ENCODE measurements at regions not wholly inside any gene's neighbourhood (a gene's known extent, or its start where the extent isn't known, plus 50 kb on each side); places are given as distances from the start of the nearest gene placed in this dataset.

- DNase-seq, result no peak
- Histone ChIP-seq H3K36me3 (replicated peaks in 1 of 2; ENCODE audit: control insufficient read depth in 1 of 2, insufficient read depth in 2 of 2, low read length in 1 of 2) (no peaks in the 10 kb centered on the region), H3K4me3 (ENCODE audit: low read depth in 2 of 2, low read length in 1 of 2) (no peak overlapping the region), H4K20me1 (ENCODE audit: insufficient read depth) (no peaks in the 10 kb centered on the region), H3K9ac (no peak overlapping the region), H2AFZ (ENCODE audit: low read depth) (no peak overlapping the region), H3K4me1 (ENCODE audit: control insufficient read depth in 1 of 2, insufficient read depth in 2 of 2, low read depth in 1 of 2, low read length in 1 of 2) (peaks cover 0 to 9% of the 10 kb centered on the region in 2 experiments; a peak in 1 of 4 replicates), H3K27me3 (ENCODE audit: insufficient read depth) (no peaks in the 10 kb centered on the region), H3K27ac (ENCODE audit: low read depth in 2 of 2, low read length in 1 of 2) (no peak overlapping the region), H3K9me2 (no peaks in the 10 kb centered on the region), H3K79me2 (ENCODE audit: insufficient read depth) (no peaks in the 10 kb centered on the region), H3K9me3 (no peaks in the 10 kb centered on the region), H3K4me2 (no peak overlapping the region), H3F3A (replicated peaks; ENCODE audit: insufficient read depth) (peaks cover 21% of the 10 kb centered on the region)
- WGBS (ENCODE audit: low lambda C conversion rate), result 95% methylated on average over 6 of the region's 6 CpGs
- no peak for TF ChIP-seq MEF2A (IDR thresholded peaks at IDR 0.05; ENCODE audit: borderline replicate concordance, low read depth)
- no peak for TF ChIP-seq YY1 (IDR thresholded peaks at IDR 0.05; ENCODE audit: low read depth)
- TF ChIP-seq GATA2 (CRISPR knock-in tag; IDR thresholded peaks at IDR 0.05), result no peak
- no peak for TF ChIP-seq NRF1 (IDR thresholded peaks at IDR 0.05; ENCODE audit: low read depth, low read length)
- TF ChIP-seq TCF12 (IDR thresholded peaks at IDR 0.05), result no peak
- no peak for TF ChIP-seq NFIC (IDR thresholded peaks at IDR 0.05; ENCODE audit: borderline replicate concordance)
- no peak for TF ChIP-seq MXI1 (IDR thresholded peaks at IDR 0.05; ENCODE audit: low read depth, low read length)
- no peak for TF ChIP-seq SIN3A (IDR thresholded peaks at IDR 0.05; ENCODE audit: borderline replicate concordance, low read depth, low read length)
- no peak for TF ChIP-seq ELF1 (IDR thresholded peaks at IDR 0.05)
- ChIA-PET POLR2A (no interaction called here), CTCF (no interaction called here)
These were observed 62.0 kb upstream of the ST8SIA6 start for GRCh38 chr10:17516376-17516775.

DNA sequence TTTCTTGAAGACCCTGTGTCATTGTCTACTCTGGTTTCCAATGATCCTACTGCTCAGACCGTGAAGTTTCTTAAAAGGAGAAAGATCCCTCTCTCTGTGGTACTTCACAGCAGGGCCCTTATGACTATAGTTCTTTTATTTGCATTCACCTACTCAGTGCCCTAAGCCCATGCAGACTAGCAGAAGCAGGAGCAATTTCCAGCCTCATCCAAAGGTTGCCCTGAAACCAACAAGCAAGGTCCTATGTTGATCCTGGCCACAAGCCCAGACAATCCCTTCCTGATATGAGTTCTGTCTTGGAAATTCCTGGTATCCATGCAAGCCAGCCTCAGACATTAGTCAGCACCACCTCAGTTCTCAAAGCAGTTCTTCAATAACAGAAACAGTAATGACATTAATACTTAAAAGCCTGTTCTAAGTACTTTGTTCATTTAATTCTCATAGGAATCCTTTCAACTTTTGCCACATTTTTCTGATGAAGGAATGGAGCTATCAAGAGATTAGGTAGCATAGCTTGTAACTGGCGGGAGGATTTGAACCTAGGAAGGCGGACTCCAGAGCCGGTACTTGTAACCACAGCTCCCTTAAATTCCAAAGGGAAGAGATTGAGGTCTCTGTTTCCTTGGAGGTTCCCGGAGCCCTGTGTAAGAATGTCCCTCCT lies 58.1 kb upstream of the ST8SIA6 start:
- H3K9me3 ChIP-seq, result no peaks in the 10 kb centered on the region
- TF ChIP-seq NRF1 (IDR thresholded peaks at IDR 0.05; ENCODE audit: low read depth, low read length), result no peak
- TF ChIP-seq JUND (IDR thresholded peaks at IDR 0.05), result peak; percentile 89
- peak; percentile 78 for TF ChIP-seq TCF12 (IDR thresholded peaks at IDR 0.05)
- no peak for TF ChIP-seq SMC3 (IDR thresholded peaks at IDR 0.05; ENCODE audit: low read depth, low read length)
- TF ChIP-seq, protein P1, sequence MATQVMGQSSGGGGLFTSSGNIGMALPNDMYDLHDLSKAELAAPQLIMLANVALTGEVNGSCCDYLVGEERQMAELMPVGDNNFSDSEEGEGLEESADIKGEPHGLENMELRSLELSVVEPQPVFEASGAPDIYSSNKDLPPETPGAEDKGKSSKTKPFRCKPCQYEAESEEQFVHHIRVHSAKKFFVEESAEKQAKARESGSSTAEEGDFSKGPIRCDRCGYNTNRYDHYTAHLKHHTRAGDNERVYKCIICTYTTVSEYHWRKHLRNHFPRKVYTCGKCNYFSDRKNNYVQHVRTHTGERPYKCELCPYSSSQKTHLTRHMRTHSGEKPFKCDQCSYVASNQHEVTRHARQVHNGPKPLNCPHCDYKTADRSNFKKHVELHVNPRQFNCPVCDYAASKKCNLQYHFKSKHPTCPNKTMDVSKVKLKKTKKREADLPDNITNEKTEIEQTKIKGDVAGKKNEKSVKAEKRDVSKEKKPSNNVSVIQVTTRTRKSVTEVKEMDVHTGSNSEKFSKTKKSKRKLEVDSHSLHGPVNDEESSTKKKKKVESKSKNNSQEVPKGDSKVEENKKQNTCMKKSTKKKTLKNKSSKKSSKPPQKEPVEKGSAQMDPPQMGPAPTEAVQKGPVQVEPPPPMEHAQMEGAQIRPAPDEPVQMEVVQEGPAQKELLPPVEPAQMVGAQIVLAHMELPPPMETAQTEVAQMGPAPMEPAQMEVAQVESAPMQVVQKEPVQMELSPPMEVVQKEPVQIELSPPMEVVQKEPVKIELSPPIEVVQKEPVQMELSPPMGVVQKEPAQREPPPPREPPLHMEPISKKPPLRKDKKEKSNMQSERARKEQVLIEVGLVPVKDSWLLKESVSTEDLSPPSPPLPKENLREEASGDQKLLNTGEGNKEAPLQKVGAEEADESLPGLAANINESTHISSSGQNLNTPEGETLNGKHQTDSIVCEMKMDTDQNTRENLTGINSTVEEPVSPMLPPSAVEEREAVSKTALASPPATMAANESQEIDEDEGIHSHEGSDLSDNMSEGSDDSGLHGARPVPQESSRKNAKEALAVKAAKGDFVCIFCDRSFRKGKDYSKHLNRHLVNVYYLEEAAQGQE (IDR thresholded peaks at IDR 0.05; ENCODE audit: low read depth, low read length), result 0 out of 2 replicates have a peak, but pooled peaks have one; percentile 49
- TF ChIP-seq ELF1 (IDR thresholded peaks at IDR 0.05), result peak; percentile 42; the same call in 1 of the 2 replicates
- TF ChIP-seq RXRA (IDR thresholded peaks at IDR 0.05; ENCODE audit: borderline replicate concordance, low read depth), result peak; percentile 57; the same call in 1 of the 2 replicates
- TF ChIP-seq NFIC (IDR thresholded peaks at IDR 0.05; ENCODE audit: borderline replicate concordance), result peak; percentile 97
- TF ChIP-seq MEF2A (IDR thresholded peaks at IDR 0.05; ENCODE audit: borderline replicate concordance, low read depth), result no peak
- TF ChIP-seq FOXJ3 (CRISPR knock-in tag; IDR thresholded peaks at IDR 0.05), result no peak
- TF ChIP-seq, protein P2, sequence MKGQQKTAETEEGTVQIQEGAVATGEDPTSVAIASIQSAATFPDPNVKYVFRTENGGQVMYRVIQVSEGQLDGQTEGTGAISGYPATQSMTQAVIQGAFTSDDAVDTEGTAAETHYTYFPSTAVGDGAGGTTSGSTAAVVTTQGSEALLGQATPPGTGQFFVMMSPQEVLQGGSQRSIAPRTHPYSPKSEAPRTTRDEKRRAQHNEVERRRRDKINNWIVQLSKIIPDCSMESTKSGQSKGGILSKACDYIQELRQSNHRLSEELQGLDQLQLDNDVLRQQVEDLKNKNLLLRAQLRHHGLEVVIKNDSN (IDR thresholded peaks at IDR 0.05; ENCODE audit: borderline replicate concordance, low read depth), result no peak
- TF ChIP-seq TAF1 (IDR thresholded peaks at IDR 0.05; ENCODE audit: borderline replicate concordance, low read depth, low read length), result 0 out of 2 replicates have a peak, but pooled peaks have one; percentile 2
- TF ChIP-seq FOSL2 (IDR thresholded peaks at IDR 0.05; ENCODE audit: borderline replicate concordance, low read depth), result peak; percentile 94
- TF ChIP-seq PBX3 (IDR thresholded peaks at IDR 0.05), result peak; percentile 35; the same call in 1 of the 2 replicates
- no peak for TF ChIP-seq CTCF (IDR thresholded peaks at IDR 0.05)

More for the DNA sequence above, 58.1 kb upstream of the ST8SIA6 start:
- Histone ChIP-seq H3K4me1 (ENCODE audit: control insufficient read depth in 1 of 2, insufficient read depth in 2 of 2, low read depth in 1 of 2, low read length in 1 of 2) (peaks cover 0 to 14% of the 10 kb centered on the region in 2 experiments; a peak in 1 of 4 replicates), H3K27ac (ENCODE audit: low read depth in 2 of 2, low read length in 1 of 2) (peak overlapping the region; percentile 58 to 91; a peak in 3 of 4 replicates), H2AFZ (ENCODE audit: low read depth) (peak overlapping the region; percentile 62; the same call in 1 of the 2 replicates), H3F3A (replicated peaks; ENCODE audit: insufficient read depth) (peaks cover 28% of the 10 kb centered on the region), H3K36me3 (replicated peaks in 1 of 2; ENCODE audit: control insufficient read depth in 1 of 2, insufficient read depth in 2 of 2, low read length in 1 of 2) (no peaks in the 10 kb centered on the region), H3K4me2 (peak overlapping the region; percentile 38), H4K20me1 (ENCODE audit: insufficient read depth) (no peaks in the 10 kb centered on the region), H3K9me2 (no peaks in the 10 kb centered on the region), H3K79me2 (ENCODE audit: insufficient read depth) (no peaks in the 10 kb centered on the region), H3K4me3 (ENCODE audit: low read depth in 2 of 2, low read length in 1 of 2) (peak overlapping the region in 1 of 2 experiments; percentile 38; a peak in 2 of 4 replicates), H3K27me3 (ENCODE audit: insufficient read depth) (no peaks in the 10 kb centered on the region), H3K9ac (peak overlapping the region; percentile 57)
- ChIA-PET POLR2A (no interaction called here), CTCF (no interaction called here)
- 12% methylated on average over 5 of the region's 5 CpGs for WGBS (ENCODE audit: low lambda C conversion rate)
- no peak for DNase-seq

Data from SK-N-SH (cell line).